ENCODE measurements at regions not wholly inside any gene's neighbourhood (a gene's known extent, or its start where the extent isn't known, plus 50 kb on each side); places are given as distances from the start of the nearest gene placed in this dataset.

GRCh38 chr7:27466703-27467102, 196.0 kb downstream of the HIBADH start:
- FAIRE-seq: no peak

DNA sequence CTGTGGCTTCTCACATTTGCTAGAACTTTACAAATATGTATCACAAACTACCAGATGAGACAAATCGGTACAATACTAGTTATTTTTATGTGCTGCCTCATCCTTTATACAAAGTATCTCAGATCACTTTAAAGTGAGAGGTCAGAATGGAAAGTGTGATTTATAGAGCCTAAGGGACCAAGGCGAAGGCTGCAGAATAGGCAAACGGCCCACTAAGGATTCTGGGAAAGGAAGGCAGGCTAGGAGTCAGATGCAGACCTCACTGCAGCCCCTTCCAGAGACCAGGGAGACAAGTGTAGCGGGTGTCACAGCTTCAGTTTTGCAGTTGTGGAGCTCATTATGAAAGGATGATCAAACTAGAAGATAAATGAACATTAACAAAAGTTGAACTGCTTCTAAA, 190.6 kb downstream of the HIBADH start:
- no peak for FAIRE-seq

Measured in islet of Langerhans (tissue), 1 donor.